GM23248 (cell line): ENCODE measurements at regions not wholly inside any gene's neighbourhood (a gene's known extent, or its start where the extent isn't known, plus 50 kb on each side); places are given as distances from the start of the nearest gene placed in this dataset.

Source experiments
- EZH2 ChIP-seq: fragments of 200-600 bp; sonication (generic); IDR thresholded peaks from 2 replicates; pipeline ENCODE4 v1.6.1; 2018; ENCODE audit warnings: antibody characterized with exemption, mild to moderate bottlenecking; ENCODE audit not compliant: insufficient read depth, poor library complexity, severe bottlenecking
- EZH2phosphoT487 ChIP-seq: fragments of 200-600 bp; sonication (generic); IDR thresholded peaks from 2 replicates; pipeline ENCODE4 v1.6.1; 2018; ENCODE audit warnings: antibody characterized with exemption, moderate library complexity, mild to moderate bottlenecking, low read depth; ENCODE audit not compliant: insufficient read depth

GRCh38 chr11:104713401-104713800 is 184.9 kb downstream of the CASP12 start:
- TF ChIP-seq EZH2 (no peak), EZH2phosphoT487 (no peak)
